Lower leg skin (tissue), 3 donors: ENCODE measurements at regions not wholly inside any gene's neighbourhood (a gene's known extent, or its start where the extent isn't known, plus 50 kb on each side); places are given as distances from the start of the nearest gene placed in this dataset.

Experiments used
- CTCF ChIP-seq, 3 donors: fragments of 450-650 bp; IDR thresholded peaks; one replicate each; pipeline ENCODE4 v1.5.1; 2016; ENCODE audit warnings: antibody characterized with exemption in 3 of 3, mild to moderate bottlenecking in 3 of 3, moderate library complexity in 2 of 3
- POLR2A ChIP-seq, 2 donors: fragments of 450-650 bp; IDR thresholded peaks; one replicate each; pipeline ENCODE4 v1.6.1; 2016 to 2017; ENCODE audit warnings: antibody characterized with exemption in 2 of 2, mild to moderate bottlenecking in 1 of 2, moderate library complexity in 1 of 2

- TF ChIP-seq CTCF (IDR thresholded peaks at IDR 0.05) (no peak), POLR2A (IDR thresholded peaks at IDR 0.05) (no peak)
These were observed 540.6 kb downstream of the ZWINT start for GRCh38 chr10:55820478-55820877.
